Dermis blood vessel endothelial cell (primary cell): ENCODE measurements at regions not wholly inside any gene's neighbourhood (a gene's known extent, or its start where the extent isn't known, plus 50 kb on each side); places are given as distances from the start of the nearest gene placed in this dataset.

ENCODE experiments used
- DNase-seq: peaks from one replicate; pipeline ENCODE4 v3.0.0; 2010

DNA sequence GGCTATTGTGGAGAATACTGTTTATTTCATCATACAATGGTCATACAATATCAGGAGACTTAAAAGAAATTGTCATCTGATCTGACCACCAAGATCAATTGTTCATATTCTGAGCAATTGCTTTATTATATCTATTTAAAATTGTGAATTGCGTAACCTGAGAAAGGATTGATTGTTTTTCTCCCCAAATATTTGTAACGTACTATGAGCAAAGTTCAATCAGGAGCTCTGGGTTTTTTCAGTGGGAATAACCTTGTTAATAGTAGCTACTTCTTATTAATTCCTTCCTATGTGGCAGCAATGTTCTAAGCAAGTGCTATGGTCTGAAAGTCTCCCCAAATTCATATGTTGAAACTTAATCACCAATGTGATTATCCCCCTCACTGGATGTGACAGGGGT lies 323.1 kb downstream of the ZPLD1 start:
- DNase-seq, result no peak

GRCh38 chr3:102761766-102762165 lies 327.0 kb downstream of the ZPLD1 start:
- no peak for DNase-seq

- DNase-seq, result no peak
These were observed 356.0 kb downstream of the ZPLD1 start for GRCh38 chr3:102790747-102791325.

- no peak for DNase-seq
These were observed 357.1 kb downstream of the ZPLD1 start for GRCh38 chr3:102791641-102792589.

DNA sequence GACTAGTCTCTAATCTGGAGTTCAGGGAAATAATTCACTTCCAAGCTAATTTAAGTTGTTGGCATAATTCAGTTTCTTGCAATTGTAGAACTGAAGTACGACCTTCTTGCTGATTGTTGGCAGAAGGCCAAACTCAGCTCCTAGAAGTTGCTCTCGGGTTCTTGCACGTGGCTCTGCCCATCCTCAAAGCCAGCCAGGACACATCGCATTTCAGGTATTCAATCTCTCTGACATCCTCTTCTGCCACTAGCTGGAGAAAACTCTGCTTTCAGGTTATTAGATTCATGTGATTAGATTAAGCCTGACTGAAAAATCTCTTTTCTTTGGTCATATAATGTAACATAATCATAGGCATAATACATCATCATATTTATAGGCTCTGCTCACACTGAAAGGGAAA lies 362.0 kb downstream of the ZPLD1 start:
- no peak for DNase-seq

- no peak for DNase-seq
These were observed 368.1 kb downstream of the ZPLD1 start for GRCh38 chr3:102802819-102803420.

GRCh38 chr3:102810937-102811336 lies 376.1 kb downstream of the ZPLD1 start:
- no peak for DNase-seq

DNA sequence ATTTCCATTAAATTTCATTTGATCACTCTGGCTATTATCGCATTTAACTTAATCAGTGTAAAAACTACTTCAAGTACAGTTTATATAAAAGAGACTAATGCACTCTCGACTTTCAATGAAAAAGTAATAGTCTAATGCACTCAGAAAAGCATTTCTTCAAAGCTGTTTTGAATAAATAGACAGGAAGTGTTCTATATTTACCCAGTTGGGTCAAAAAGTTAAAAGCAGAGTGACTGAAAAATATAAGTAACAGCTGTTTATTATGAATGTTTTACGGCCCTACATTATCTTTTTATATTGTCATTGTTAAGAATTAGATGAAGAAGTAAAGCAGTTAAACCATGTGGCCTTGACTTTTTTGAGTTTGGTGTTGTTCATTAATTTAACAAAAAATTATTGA lies 391.8 kb downstream of the ZPLD1 start:
- DNase-seq, result no peak

- no peak for DNase-seq
These were observed 392.6 kb downstream of the ZPLD1 start for GRCh38 chr3:102827386-102827785.

DNA sequence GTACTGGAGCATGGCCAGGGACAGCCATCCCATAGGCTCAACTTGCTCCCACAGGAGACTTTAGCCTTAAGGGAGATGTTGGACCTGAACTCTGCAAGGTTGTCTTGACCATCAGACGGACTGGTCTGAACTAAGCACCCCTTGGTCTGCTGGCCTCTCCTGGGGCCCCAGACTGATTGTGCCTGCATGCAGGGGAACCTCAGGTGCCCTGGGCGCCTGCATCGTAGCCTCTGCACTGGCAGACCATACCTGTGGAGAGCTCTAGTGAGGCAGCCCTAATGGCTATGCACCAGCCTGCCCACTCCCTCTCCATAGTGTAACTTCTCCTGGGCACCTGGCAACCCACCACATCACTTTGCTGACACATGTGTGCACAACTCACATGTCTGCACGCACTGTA lies 395.6 kb downstream of the ZPLD1 start:
- DNase-seq, result no peak

DNA sequence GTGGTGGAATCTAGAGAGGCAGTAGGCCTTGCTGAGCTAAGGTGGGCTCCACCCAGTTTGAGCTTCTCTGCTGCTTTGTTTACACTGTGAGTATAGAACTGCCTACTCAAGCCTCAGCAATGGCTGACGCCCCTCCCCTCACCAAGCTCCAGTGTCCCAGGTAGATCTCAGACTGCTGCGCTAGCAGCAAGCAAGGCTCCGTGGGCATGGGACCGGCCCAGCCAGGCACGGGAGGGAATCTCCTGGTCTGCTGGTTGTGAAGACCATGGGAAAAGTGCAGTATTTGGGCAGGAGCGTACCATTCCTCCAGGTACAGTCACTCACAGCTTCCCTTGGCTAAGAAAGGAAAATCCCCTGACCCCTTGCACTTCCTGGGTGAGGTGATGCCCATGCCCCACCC lies 407.1 kb downstream of the ZPLD1 start:
- DNase-seq, result no peak

DNA sequence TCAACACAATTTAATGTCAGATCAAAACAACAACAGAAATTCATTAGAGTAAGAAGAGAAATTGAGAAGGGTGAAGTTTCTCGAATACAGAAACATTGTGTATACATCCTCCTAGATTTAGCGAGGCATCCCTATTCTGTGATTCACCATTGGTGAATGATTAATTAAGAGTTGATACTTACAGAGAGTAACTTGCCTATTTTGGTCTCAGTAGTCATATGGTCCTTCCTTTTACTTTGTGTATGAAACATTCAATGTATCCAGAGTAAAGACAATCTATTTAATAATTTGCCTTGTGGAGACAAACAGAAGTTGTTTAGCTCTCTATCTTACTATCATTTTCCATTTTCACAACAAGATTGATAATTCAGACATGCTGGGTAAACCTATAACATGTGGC lies 432.0 kb downstream of the ZPLD1 start:
- no peak for DNase-seq

DNA sequence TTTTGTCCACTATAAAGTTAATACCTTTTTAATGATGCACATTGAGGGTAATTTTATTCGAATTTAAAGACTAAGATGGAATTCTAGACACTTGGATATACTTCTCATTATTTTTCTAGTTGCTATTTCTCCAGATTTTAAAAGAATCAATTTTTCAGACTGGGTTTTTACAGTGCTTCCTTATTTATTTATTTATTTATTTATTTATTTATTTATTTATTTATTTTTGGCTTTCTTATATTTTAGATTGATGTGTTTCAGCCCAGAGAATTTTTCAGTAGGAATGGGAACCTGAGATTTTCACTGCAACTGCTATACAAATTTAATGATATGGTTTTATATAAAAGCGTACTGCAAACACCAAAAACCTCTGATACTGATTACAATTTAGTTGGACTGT lies 448.7 kb downstream of the ZPLD1 start:
- no peak for DNase-seq

DNA sequence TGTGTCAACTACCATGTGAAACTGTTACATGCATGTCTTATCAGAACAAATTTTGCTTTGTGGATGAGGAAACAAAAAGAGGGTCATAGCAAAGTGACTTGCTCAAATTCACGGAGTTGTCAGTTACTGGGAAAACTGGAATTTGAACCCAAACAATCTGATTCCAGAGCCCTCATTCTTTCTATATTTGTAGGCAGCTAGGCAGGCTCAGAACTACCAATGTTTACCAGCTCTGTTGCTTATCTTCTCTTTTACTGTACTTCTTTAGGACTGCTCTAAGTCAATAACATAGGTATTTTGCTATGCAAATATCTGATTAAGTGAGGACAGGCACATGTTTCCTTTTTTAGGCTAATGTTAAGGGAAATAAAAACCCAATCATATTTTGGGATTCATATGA lies 450.5 kb downstream of the ZPLD1 start:
- DNase-seq, result no peak

GRCh38 chr3:102887431-102887830 lies 452.6 kb downstream of the ZPLD1 start:
- no peak for DNase-seq

DNA sequence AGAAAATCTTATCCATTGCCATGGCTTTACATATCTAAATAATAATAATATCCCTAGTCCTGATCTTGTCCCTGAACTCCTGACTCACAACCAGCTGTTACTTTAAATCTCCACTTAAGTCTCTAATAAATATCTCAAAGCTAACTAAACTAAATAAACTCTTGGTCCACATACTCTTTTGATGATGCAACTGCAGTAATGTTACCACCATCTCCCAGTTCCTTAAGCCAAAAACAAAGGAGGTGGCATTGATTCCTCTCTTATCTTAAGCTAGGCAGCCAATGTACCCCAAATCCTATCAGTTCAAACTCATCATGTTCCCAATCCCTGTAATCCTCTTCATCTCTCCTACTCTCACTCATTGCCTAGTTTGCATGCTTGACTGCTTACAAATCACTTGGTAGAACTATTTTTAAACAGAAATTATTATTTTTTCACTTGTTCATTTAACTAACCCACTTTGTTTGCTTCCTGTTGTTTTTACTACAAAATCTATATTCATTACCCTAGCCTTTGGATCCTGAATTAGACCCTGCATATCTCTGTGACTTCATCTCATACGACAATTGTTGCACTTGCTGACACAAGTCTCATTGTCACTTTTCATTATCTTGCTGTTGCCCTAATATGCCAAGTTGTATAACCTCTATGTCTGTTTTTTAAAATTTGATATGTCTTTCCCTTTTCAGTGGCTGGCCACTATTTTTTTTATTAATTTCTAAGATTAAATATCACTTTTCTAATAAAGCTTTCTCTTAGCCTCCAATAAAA lies 462.2 kb downstream of the ZPLD1 start:
- DNase-seq, result no peak

DNA sequence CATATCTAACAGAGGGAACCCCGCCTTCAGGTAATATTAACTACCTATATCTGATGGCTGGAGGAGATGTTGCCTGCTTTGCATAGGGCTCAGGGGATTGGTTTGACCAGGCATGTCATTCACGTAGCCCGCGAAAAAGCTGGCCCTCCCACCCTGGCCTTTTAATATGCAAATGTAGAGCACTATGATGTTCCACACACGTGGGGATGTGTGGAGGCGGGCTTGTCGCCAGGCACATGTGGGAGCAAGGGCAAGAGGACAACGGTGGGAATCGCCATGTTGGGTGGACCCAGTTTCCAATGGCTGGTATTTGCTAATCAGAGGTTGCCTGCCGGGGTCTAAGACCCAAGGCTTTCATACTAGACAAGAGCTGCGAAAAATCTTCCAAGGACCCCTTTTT lies 469.8 kb downstream of the ZPLD1 start:
- no peak for DNase-seq

- DNase-seq, result no peak
These were observed 471.0 kb downstream of the ZPLD1 start for GRCh38 chr3:102905811-102906210.

DNA sequence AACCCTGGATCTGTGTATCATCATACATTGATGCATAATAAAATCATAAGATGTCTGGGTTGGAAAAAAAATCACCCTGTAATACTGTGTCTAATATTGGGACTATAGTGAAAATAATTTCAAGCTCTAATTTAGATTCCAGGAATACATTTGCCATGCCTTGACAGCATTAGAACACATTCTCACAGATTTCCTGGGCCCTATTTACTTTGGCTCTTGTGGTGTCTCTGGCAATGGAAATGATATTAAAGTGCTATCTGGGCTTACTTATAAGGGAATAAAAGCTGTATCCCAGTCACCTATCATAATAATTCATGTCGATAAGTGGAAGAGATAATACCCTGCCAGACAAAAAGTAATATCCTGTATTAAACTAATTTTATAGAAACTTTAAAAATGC lies 472.0 kb downstream of the ZPLD1 start:
- DNase-seq, result no peak

DNA sequence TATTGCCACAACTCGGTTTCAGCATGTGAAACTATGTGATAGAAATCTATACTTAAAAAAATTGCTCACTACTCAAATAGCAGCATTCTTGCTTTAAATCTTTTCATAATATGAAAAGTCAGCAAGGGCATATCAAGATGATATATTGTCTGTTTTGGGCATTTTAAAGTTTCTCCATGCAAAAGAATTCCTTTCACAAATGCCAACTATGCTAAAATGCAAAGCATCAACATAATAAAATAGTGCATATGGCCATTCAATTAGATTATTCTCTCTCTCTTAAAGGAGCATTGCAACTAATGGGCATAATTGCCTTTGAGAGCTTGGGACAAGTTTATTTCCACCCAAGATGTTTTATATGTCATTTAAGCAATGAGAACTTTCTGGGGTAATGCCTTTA lies 475.1 kb downstream of the ZPLD1 start:
- DNase-seq, result no peak

- no peak for DNase-seq
These were observed 481.7 kb downstream of the ZPLD1 start for GRCh38 chr3:102916532-102916931.

- DNase-seq, result no peak
These were observed 491.8 kb downstream of the ZPLD1 start for GRCh38 chr3:102926618-102927017.

DNA sequence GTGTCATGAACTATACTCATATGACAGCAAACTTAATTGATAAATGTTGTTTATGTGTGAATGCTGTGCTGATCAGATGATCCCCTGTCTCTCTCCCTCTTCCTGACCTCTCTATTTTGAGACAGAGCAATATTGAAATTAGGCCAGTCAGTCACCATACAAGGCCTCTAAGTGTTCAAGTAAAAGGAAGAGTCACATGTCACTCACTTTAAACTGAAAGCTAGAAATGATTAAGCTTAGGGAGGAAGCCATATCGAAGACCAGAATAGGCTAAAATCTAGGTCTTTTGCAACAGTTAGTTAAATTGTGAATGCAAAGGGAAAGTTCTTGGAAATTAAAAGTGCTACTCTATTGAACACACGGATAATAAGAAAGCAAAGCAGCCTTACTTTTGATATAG lies 498.6 kb downstream of the ZPLD1 start:
- no peak for DNase-seq
